Calu3 (cell line): ENCODE measurements at regions not wholly inside any gene's neighbourhood (a gene's known extent, or its start where the extent isn't known, plus 50 kb on each side); places are given as distances from the start of the nearest gene placed in this dataset.

Experiments
- BruUV-seq: library from RNA; stranded (reverse); fragments of 400-500 nt; replicated peaks from 2 replicates; lab custom pipeline; 2021; lab: Mats Ljungman, UMichigan
- CTCF ChIA-PET: fragments of 300-600 bp; sonication (Branson Sonifier 250); formaldehyde crosslinking; loops from one replicate; lab custom pipeline; 2022; ENCODE audit warnings: antibody characterized with exemption; lab: Charles Lee
- DNase-seq: peaks from one replicate; pipeline ENCODE4 v3.0.0; 2022
- H3K27ac Mint-ChIP-seq: one replicate; pipeline ENCODE4 v1.8.0; 2022; ENCODE audit warnings: mixed read lengths; ENCODE audit not compliant: unreplicated experiment
- H3K27me3 Mint-ChIP-seq: one replicate; pipeline ENCODE4 v1.8.0; 2022; ENCODE audit warnings: mixed read lengths; ENCODE audit not compliant: unreplicated experiment
- H3K36me3 Mint-ChIP-seq: one replicate; pipeline ENCODE4 v1.8.0; 2022; ENCODE audit warnings: mild to moderate bottlenecking, moderate library complexity, mixed read lengths; ENCODE audit not compliant: insufficient read depth, unreplicated experiment
- H3K4me1 Mint-ChIP-seq: one replicate; pipeline ENCODE4 v1.8.0; 2022; ENCODE audit warnings: mild to moderate bottlenecking, low read depth, mixed read lengths; ENCODE audit not compliant: unreplicated experiment
- H3K4me3 Mint-ChIP-seq: one replicate; pipeline ENCODE4 v1.8.0; 2022; ENCODE audit warnings: mild to moderate bottlenecking, low read depth, moderate library complexity, mixed read lengths; ENCODE audit not compliant: unreplicated experiment
- H3K9me3 Mint-ChIP-seq: one replicate; pipeline ENCODE4 v1.8.0; 2022; ENCODE audit warnings: low read depth, mixed read lengths; ENCODE audit not compliant: unreplicated experiment
- CTCF ChIP-seq: fragments of 200-600 bp; IDR thresholded peaks from one replicate; pipeline ENCODE4 v1.8.0; 2022; ENCODE audit warnings: antibody characterized with exemption; ENCODE audit not compliant: unreplicated experiment
- intact Hi-C: fragments of 100-400 bp; cut with micrococcal nuclease; formaldehyde crosslinking; loops from one replicate; pipeline ENCODE4 v1.10.0; 2022; ENCODE audit not compliant: unreplicated experiment

- no peak overlapping the region for H3K4me3 Mint-ChIP-seq
- H3K4me1 Mint-ChIP-seq, result no peaks in the 10 kb centered on the region
- no peaks in the 10 kb centered on the region for H3K27me3 Mint-ChIP-seq
- intact Hi-C loops, result no loop called here
- peaks cover 14% of the 10 kb centered on the region for H3K9me3 Mint-ChIP-seq
- no peak overlapping the region for H3K27ac Mint-ChIP-seq
- CTCF ChIA-PET, result interaction anchor here (0.6 kb wide), 1 partner anchor 224 kb away, joined by 8 read pairs; no protein-coding TSS in a partner anchor
- no peak for TF ChIP-seq CTCF
- no peaks in the 10 kb centered on the region for H3K36me3 Mint-ChIP-seq
- BruUV-seq, result no TSS peak
- no peak for DNase-seq
Measured at GRCh38 chr11:127308291-127308690, 307.7 kb upstream of the KIRREL3 start.

GRCh38 chr11:127307700-127308099 is 307.1 kb upstream of the KIRREL3 start:
- CTCF ChIA-PET, result interaction anchor here (0.6 kb wide), 1 partner anchor 224 kb away, joined by 8 read pairs; no protein-coding TSS in a partner anchor
- H3K36me3 Mint-ChIP-seq, result no peaks in the 10 kb centered on the region
- H3K4me3 Mint-ChIP-seq, result no peak overlapping the region
- BruUV-seq, result no TSS peak
- no peaks in the 10 kb centered on the region for H3K4me1 Mint-ChIP-seq
- no peak for DNase-seq
- H3K27me3 Mint-ChIP-seq, result no peaks in the 10 kb centered on the region
- H3K9me3 Mint-ChIP-seq, result peaks cover 14% of the 10 kb centered on the region
- intact Hi-C loops, result no loop called here
- TF ChIP-seq CTCF, result no peak
- H3K27ac Mint-ChIP-seq, result no peak overlapping the region

- no peak for TF ChIP-seq CTCF
- no TSS peak for BruUV-seq
- intact Hi-C loops, result no loop called here
- CTCF ChIA-PET, result no interaction called here
- Mint-ChIP-seq H3K9me3 (peaks cover 9% of the 10 kb centered on the region), H3K27ac (no peak overlapping the region), H3K4me1 (no peaks in the 10 kb centered on the region), H3K36me3 (no peaks in the 10 kb centered on the region), H3K4me3 (no peak overlapping the region), H3K27me3 (no peaks in the 10 kb centered on the region)
- DNase-seq, result no peak
Measured at GRCh38 chr11:127304634-127305033, 304.1 kb upstream of the KIRREL3 start.

GRCh38 chr11:127288926-127289325 is 288.4 kb upstream of the KIRREL3 start:
- BruUV-seq, result no TSS peak

More at GRCh38 chr11:127288926-127289325, 288.4 kb upstream of the KIRREL3 start:
- intact Hi-C loops, result no loop called here
- Mint-ChIP-seq H3K27ac (no peak overlapping the region), H3K36me3 (no peaks in the 10 kb centered on the region), H3K27me3 (no peaks in the 10 kb centered on the region), H3K9me3 (peaks cover 7% of the 10 kb centered on the region), H3K4me3 (no peak overlapping the region), H3K4me1 (no peaks in the 10 kb centered on the region)
- TF ChIP-seq CTCF, result no peak
- CTCF ChIA-PET, result no interaction called here
- no peak for DNase-seq
